ENCODE measurements at regions not wholly inside any gene's neighbourhood (a gene's known extent, or its start where the extent isn't known, plus 50 kb on each side); places are given as distances from the start of the nearest gene placed in this dataset.

DNA sequence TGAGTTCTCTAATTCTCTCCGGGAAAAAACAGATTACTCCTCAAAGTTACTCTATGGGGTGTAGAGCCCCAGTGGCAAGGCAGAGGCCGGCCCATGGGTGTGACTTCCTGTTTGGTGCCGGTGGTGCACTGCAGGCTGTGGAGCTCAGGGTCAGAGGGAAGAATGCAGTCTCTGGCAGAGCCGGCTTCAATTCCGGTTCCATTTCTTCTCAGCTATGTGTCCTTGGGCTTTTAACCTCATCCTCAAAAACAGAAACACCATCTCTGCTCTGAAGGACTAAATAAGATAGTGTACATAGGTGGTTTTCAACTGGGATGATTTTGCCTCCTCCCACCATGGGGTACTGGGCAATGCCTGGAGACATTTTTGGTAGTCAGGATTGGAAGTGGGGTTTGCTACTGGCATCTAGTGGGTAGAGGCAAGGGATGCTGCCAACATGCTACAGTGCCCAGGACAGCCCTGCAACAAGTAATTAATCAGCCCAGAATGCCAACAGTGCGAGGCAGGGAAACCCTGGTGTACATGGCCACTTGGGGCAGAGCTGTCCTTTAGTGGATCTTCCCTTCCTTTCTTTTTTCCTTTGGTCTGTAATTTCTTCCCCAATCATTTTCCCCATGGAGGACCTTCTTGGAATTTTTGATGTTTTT is 81.2 kb downstream of the INSIG2 start:
- DNase-seq = peak; percentile 63
- ATAC-seq = peak in 1 of 2 donors; percentile 86
- intact Hi-C loops (cut with DNase I) = no loop called here

DNA sequence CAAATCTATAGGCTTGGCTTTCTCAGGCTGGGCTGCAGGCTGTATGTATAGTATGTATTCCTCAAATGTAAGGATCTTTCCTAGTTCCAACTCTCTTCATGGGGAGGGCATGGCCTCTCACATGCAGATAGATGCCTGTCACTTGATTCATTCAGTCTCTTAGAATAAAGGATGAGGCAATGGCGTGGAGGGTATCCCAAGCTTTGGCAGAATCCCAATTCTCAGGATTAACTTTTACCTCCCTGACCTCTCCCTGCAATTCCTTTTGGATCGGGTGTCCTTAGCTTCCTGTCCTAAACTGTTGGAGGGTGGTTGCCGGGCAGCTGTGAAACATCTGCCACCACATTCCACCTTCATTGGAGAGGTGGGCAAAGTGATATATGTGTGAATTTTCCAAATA is 80.3 kb downstream of the INSIG2 start:
- DNase-seq (no peak), ATAC-seq (no peak)
- intact Hi-C loops (cut with DNase I) = no loop called here

DNA sequence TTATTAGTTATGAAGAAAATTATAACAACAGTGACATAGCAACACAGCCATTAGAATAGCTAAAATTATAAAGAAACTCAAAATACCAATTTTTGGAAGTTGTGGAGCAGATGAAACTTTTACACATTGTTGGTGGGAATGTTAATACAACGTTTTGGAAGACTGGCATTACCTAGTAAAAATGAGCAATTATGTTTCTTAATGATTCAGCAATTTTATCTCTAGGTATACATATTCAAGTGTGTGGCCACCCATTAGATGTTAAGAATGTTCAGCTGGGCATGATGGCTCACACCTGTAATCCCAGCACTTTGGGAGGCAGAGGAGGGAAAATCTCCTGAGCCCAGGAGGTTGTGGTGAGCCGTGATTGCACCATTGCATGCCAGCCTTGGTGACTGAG is 78.8 kb downstream of the INSIG2 start:
- intact Hi-C loops (cut with DNase I) = no loop called here

DNA sequence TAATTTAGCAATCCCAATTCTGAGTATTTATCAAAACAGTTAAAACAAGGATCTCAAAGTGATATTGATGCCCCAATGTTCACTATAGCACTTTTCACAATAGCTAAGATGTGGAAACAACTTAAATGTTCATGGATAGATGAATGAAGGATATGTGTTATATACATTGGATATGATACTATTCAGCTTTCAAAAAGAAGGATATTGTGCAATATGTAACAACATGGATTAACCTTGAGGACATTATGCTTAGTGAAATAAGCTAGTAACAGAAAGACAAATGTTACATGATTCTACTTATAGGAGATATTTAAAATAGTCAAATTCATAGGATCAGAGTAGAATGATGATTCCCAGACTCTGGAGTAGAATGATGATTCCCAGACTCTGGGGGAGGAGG is 78.0 kb downstream of the INSIG2 start:
- intact Hi-C loops (cut with DNase I) = no loop called here
- DNase-seq (no peak), ATAC-seq (no peak)

More for the DNA sequence above, 78.8 kb downstream of the INSIG2 start:
- ATAC-seq (no peak), DNase-seq (no peak)

DNA sequence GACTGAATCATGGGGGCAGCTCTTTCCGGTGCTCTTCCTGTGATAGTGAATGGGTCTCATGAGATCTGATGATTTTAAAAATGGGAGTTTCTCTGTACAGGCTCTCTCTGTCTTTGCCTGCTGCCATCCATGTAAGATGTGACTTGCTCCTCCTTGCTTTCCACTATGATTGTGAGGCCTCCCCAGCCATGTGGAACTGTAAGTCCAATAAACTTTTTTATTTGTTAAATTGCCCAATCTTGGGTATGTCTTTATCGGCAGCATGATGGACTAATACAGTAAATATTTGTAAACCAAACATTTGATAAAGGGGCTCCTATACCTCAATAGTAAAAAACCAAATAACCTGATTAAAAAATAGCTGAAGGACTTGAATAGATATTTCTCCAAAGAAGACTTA is 77.3 kb downstream of the INSIG2 start:
- DNase-seq = no peak
- intact Hi-C loops (cut with DNase I) = no loop called here
- ATAC-seq = no peak

All from left cardiac atrium (tissue), 4 donors.